GM08714 (cell line): ENCODE measurements at regions not wholly inside any gene's neighbourhood (a gene's known extent, or its start where the extent isn't known, plus 50 kb on each side); places are given as distances from the start of the nearest gene placed in this dataset.

ENCODE experiments used
- H3K4me3 ChIP-seq: fragments of 200-500 bp; sonication (Bioruptor generic); 2 replicates; pipeline ENCODE4 v1.5.1; 2014; ENCODE audit warnings: mild to moderate bottlenecking, low read length, inconsistent platforms
- ZNF274 ChIP-seq: IDR thresholded peaks from 2 replicates; pipeline ENCODE4 v1.6.1; 2012; ENCODE audit warnings: mild to moderate bottlenecking, low read depth, low read length

GRCh38 chr10:62453274-62453673 is 79.1 kb downstream of the ZNF365 start:
- H3K4me3 ChIP-seq: no peak overlapping the region
- TF ChIP-seq ZNF274: no peak

GRCh38 chr10:62454687-62455397 is 80.7 kb downstream of the ZNF365 start:
- no peak overlapping the region for H3K4me3 ChIP-seq
- no peak for TF ChIP-seq ZNF274

GRCh38 chr10:62456611-62457101 is 82.5 kb downstream of the ZNF365 start:
- TF ChIP-seq ZNF274: no peak
- no peak overlapping the region; the same call in 1 of the 2 replicates for H3K4me3 ChIP-seq

- no peak overlapping the region; the same call in 1 of the 2 replicates for H3K4me3 ChIP-seq
- TF ChIP-seq ZNF274: no peak
Measured at GRCh38 chr10:62457196-62457595, 83.0 kb downstream of the ZNF365 start.

- no peak for TF ChIP-seq ZNF274
- no peak overlapping the region for H3K4me3 ChIP-seq
Measured at GRCh38 chr10:62457598-62457997, 83.4 kb downstream of the ZNF365 start.

- no peak for TF ChIP-seq ZNF274
- no peak overlapping the region for H3K4me3 ChIP-seq
Measured at GRCh38 chr10:62459072-62459471, 84.9 kb downstream of the ZNF365 start.

DNA sequence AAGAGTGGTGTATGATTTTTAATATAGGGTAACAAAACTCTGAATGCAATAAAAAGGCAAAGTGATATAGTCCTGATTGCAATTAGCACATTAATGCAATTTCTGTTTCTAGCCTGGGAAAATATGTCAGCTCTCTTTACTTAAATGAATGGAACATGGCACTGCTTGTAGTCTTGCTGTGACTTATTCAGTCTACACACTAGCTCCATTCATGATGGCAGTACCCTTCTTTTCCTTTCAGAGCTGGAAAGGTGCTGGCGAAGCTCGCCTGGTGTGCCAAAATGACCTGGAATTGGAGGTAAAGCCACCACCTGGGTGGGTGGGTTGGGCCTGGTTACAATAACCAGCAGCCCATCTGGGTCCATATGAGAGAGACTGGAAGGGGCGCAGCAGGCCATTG is 85.3 kb downstream of the ZNF365 start:
- H3K4me3 ChIP-seq: no peak overlapping the region
- no peak for TF ChIP-seq ZNF274

GRCh38 chr10:62460393-62460792 is 86.2 kb downstream of the ZNF365 start:
- TF ChIP-seq ZNF274: no peak
- no peak overlapping the region for H3K4me3 ChIP-seq

- no peak overlapping the region for H3K4me3 ChIP-seq
- no peak for TF ChIP-seq ZNF274
Measured at GRCh38 chr10:62461120-62461519, 87.0 kb downstream of the ZNF365 start.

GRCh38 chr10:62462461-62462860 is 88.3 kb downstream of the ZNF365 start:
- H3K4me3 ChIP-seq: no peak overlapping the region
- no peak for TF ChIP-seq ZNF274

DNA sequence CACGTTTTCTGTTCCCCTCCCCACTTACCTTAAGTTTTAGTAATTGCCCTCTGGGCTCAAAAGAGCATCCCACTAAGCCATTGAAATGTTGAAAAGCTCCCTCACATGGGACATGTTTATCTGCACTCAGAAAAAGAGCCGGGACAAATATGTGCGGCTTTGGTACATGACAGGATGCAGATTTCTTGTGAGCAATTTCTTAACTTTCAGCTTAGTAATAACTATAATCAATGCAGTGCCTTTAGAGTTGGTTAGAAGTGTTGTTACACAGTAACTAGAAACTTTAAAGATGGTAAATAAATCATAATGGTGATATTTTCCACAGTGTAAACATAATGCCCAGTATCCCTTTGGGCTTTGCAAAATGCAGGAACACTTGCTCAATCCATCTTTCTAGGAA is 89.2 kb downstream of the ZNF365 start:
- no peak overlapping the region for H3K4me3 ChIP-seq
- no peak for TF ChIP-seq ZNF274

- no peak for TF ChIP-seq ZNF274
- no peak overlapping the region for H3K4me3 ChIP-seq
Measured at GRCh38 chr10:62464308-62464707, 90.1 kb downstream of the ZNF365 start.

GRCh38 chr10:62466590-62466989 is 92.4 kb downstream of the ZNF365 start:
- no peak overlapping the region for H3K4me3 ChIP-seq
- no peak for TF ChIP-seq ZNF274

DNA sequence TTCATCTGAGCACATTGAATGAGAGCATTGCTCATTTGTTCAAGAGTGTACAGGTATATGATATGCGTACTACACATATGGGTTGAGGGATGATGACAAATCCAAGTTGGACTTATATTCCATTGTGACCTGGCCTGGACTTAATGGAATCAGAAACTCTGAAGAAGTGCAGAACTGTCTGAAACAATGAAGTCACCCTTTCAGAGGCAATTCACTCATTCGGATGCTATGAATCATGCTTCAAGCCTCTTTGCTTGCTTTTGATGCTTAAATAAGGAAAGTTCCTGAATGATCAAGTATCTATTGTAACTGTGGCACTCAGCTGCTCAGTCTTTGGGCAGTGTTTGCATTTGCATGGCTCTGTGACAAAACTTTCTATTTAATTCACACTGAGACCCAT is 93.4 kb downstream of the ZNF365 start:
- TF ChIP-seq ZNF274: no peak
- no peak overlapping the region for H3K4me3 ChIP-seq

GRCh38 chr10:62471711-62472110 is 97.5 kb downstream of the ZNF365 start:
- H3K4me3 ChIP-seq: no peak overlapping the region
- no peak for TF ChIP-seq ZNF274

- TF ChIP-seq ZNF274: no peak
- no peak overlapping the region for H3K4me3 ChIP-seq
Measured at GRCh38 chr10:62473241-62473640, 99.1 kb downstream of the ZNF365 start.
